Ecto neural progenitor cell (in vitro differentiated cells): ENCODE measurements at regions not wholly inside any gene's neighbourhood (a gene's known extent, or its start where the extent isn't known, plus 50 kb on each side); places are given as distances from the start of the nearest gene placed in this dataset.
"Not testable (repeated sequence)": the region's sequence is repeated elsewhere in the genome, so short reads cannot be mapped to it uniquely, and the experiment has no call there.

Source experiments
- DNase-seq: peaks from one replicate; pipeline ENCODE4 v3.0.0-alpha.2; 2018; ENCODE audit warnings: low spot score

DNA sequence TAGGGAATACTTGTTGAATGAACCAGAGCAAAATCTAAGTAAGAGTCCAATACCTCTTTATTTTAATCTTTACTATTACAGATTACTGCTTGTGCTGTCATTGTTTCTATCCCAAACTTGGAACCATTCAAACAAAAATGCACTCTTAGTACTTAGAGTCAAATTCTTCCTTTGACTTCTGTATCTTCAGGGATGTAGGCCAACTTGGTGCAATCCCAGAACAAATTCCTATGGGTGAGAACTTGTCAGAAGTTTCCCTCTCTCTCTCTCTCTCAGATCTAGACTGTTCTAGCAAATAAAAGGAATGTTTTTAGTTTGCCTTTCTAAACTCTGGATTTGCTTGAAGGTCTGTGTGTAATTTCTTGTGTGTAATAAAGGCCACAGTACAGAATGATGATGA is 329.0 kb upstream of the TMTC4 start:
- no peak for DNase-seq

DNA sequence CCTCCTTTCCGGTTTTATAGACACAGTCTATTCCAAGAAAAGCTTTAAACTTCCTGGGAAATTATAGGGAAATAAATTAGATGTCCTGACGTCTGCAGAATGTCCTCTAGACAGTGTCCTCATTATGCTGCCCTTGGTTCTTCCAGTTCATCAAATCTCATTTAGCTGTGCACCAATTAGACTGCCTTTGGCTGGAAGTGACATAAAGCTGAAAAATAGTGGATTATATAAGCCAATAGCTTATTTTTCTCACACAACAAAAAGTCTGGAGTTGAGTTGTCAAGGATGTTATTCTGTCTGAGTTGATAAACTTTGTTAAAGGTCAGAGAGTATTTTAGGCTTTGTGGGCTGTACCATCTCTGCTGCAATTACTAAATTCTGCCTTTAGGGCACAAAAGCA is 314.8 kb upstream of the TMTC4 start:
- DNase-seq, result no peak

DNA sequence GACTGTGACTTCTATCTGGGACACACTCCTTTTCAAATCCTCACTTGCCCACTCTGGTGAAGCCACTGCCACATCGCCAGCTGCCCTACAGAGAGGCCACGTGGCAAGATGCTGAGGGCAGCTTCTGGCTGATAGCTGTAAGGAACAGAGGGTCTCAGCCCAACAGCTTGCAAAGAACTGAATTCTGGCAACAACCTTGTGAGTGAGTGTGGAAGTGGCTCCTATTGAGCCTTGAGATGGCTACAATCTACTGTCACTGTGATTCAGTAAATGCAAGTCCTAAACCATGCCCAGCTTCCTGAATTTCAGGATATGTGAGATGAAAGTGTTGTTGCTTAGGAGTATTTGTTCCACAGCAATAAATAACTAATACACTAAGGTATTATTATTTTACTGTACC is 314.3 kb upstream of the TMTC4 start:
- DNase-seq, result no peak

DNA sequence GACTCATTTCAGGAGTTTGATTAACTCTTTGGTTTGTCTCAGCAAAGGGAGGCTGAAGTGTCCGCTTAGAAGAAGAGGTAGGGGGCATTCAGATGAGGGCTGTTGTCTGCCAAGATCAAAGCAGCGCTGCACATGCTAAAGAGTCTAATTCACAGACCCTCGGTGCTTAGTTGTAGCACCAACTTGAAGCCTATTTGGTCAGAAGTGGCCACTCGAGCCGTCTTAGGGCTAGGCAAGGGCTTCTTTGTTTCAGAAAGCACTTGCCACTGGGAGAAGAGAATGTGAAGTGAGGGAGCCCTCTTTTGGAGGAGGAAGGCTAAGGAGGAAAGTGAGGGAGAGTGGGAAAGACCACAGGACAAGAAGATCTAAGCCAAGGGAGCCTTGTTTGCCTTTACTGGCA is 313.4 kb upstream of the TMTC4 start:
- peak; percentile 48 for DNase-seq

DNA sequence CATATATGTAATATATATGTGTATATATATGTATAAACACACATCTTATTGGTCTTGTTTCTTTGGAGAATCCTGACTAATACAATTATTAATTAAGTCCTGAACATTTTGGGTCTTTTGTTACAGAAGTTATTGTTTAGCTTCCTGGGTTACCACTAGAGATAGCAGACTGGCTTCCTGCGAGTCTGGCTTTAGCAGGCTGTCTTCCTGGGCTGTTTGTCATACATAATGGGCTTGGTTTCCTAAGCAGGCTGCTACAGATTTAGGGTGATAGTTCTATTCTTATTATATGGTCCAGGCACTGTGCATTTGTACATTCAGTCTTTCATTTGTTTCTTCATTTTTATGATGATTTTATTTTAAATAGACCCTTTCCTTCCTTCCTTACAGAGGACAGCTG is 312.0 kb upstream of the TMTC4 start:
- no peak for DNase-seq

DNA sequence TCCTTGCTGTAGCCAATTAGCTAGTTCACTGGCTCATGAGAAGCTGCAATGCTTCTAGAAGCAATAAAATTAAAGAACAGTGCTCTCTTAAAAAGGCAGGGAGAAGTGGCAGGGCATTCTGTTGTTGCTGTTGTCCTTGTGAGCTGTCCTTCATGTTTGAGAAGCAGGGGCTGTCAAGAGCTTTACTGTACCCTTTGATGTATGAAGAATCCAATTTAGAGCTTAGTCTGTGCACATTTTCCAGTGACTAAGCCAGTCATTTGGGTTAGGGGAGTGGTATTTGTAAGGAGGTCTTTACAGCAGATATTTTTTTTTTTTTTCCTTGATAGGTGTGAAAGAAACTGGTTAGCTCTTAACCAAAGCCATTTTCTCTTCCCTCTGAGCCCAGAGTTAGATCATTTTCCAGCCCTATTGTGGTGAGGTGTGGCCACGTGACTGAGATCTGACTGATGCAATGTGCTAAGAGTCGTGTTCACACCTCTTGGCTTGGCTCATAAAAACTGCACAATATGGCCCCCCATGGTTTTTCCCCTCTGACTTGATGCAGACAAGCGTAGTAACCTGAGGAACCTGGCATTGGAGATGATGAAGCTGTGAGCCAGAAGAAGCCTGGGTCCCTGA is 309.6 kb upstream of the TMTC4 start:
- no peak for DNase-seq

DNA sequence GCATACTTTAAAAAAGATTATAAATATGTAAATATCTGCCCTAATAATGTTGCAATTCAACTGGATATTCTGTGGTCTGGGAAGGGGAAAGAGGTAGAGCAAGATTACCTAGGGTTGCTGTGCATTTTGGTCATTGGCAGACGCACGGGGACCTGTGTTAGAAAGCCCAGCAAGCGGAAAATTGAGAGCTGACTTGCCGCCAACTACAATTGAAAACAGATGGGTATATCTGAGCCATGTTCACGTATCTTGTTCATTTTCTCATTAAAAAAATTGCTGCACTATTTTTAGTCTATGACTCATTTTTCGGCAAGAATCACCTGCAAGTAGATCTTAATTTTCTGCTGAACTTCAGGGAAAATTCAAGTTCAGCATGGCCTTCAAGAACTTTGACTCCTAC is 308.5 kb upstream of the TMTC4 start:
- no peak for DNase-seq

DNA sequence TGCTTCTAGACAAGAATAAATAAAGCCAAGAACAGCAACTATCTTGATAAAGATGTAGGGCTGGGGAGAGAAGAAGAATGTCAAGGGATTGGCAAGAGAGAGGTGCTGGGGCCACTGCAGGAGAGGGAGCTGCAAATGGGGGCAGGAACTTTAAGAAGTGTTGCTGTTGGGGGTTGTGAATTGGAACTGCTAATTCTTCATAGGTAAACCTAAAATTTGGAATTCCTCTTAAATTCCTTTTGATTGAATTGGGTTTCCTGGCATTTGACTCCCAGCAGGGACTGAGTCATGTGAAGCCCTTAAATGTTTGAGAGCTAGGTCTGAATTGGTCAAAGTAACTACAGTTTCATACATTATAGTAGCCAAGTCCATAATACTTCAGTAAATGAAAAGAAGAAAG is 305.6 kb upstream of the TMTC4 start:
- no peak for DNase-seq

DNA sequence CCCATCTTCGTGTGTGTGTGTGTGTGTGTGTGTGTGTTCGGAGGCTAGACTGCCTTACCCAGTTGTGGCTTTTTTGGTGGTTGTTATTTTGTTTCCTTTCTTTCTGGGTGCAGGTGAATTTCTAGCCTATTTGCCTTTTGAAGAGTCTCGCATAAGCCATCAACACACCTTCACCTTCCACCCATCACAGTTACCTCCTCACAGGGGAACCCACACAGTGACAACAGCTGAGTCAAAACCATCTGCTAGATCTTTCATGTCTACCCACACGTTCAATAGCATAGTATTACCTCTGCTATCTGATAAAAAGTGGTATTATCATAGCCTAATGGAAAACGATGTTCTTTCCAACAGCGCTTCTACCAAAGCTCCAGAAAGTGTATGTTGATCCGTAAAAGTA is 303.2 kb upstream of the TMTC4 start:
- DNase-seq, result no peak

DNA sequence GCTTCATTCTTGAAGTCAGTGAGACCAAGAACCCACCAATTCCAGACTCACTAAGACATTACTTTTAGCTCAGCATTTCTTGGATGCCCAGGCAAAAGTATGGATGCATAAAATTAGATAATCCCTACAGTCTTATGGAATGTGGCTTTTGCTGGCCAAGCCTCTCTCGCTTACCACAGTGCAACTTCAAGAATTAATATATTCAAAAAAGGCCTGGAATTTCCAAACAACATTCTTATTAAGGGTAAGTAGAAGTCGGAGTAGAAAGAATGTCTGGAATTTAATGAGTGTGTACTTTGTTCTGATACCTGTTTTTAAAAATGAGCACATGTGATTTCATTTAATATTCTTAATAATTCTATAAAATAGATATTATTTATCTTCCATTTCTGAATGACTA is 302.4 kb upstream of the TMTC4 start:
- DNase-seq, result no peak

DNA sequence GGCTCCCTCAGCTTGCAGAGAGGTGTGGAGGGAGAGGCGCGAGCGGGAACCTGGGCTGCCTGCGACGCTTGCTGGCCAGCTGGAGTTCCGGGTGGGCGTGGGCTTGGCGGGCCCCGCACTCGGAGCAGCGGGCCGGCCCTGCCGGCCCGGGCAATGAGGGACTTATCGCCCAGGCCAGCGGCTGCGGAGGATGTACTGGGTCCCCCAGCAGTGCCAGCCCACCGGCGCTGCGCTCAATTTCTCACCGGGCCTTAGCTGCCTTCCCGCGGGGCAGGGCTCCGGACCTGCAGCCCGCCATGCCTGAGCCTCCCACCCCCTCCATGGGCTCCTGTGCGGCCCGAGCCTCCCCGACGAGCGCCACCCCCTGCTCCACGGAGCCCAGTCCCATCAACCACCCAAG is 301.1 kb upstream of the TMTC4 start:
- not testable (repeated sequence) for DNase-seq

DNA sequence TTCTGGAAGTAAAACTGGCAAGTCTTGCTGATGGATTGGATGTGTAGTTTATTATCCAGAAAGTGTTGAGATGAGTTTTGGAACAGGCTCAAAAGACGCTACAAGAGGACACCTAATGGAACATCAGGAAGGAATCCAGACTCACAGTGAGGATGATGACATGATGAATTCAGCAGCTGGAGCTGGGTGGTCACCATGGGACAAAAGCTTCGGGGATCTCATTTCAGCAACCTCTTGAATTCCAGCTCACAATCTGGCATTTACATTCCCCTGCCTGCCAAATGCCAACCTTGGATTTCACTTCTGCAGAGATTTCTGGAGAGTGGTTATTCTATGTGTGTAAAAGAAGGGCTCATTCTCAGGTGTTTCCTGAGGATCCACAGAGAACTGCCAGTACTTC is 288.0 kb upstream of the TMTC4 start:
- no peak for DNase-seq

DNA sequence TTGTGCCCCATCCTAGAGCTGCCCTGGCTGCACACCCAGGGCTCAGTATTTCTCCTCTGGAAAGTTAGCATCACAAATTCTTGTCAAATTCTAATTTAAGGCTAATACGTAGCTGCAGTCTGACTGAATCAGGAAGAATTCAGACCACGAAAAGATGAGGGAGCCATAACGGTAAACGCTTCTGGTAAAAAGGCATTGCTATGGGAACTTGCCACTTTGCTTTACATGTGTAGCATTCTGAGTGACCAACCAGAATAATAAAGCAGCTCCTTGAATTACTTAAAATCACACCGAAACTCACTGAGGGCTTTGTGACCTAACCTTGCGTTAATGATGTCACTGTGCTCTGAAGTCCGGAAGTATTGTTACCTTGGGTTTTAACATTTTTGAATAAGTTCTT is 286.6 kb upstream of the TMTC4 start:
- no peak for DNase-seq

DNA sequence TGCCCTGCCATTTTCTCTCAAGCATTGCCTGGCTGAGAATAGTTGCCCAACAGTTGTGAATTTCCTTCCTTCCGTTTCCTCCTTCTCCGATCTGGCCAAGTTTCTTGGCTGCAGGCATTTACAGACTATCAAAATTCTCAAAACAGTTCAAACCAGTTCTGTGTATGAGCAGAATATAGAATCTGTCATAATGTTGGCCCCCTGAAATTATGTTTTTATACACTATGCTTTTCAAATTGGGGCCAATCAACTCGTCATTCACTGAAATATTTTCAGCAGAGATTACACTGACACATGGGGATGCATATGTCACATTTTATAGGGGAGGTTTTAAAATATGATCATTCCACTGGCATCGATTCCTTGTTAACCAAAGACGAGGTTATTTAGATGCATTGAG is 284.2 kb upstream of the TMTC4 start:
- DNase-seq, result no peak

DNA sequence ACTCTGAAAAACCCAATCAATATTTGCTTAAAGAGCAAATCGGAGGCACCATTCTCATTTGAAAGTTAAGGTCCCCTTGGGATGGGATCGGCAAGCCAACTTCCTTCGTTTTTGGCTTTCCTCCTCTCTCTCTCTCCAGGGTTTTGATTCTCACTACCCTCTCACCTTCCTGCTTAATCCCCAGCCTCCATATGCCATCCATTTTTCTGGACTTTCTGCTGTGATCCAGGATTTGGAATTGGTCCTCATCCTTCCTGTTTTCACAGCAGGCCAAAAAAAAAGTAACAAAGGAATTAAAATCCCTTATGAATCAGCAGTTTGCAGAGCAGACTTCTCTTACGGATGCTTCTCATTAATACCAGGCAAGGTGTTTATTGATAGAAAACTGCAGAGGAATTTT is 283.1 kb upstream of the TMTC4 start:
- DNase-seq, result no peak

DNA sequence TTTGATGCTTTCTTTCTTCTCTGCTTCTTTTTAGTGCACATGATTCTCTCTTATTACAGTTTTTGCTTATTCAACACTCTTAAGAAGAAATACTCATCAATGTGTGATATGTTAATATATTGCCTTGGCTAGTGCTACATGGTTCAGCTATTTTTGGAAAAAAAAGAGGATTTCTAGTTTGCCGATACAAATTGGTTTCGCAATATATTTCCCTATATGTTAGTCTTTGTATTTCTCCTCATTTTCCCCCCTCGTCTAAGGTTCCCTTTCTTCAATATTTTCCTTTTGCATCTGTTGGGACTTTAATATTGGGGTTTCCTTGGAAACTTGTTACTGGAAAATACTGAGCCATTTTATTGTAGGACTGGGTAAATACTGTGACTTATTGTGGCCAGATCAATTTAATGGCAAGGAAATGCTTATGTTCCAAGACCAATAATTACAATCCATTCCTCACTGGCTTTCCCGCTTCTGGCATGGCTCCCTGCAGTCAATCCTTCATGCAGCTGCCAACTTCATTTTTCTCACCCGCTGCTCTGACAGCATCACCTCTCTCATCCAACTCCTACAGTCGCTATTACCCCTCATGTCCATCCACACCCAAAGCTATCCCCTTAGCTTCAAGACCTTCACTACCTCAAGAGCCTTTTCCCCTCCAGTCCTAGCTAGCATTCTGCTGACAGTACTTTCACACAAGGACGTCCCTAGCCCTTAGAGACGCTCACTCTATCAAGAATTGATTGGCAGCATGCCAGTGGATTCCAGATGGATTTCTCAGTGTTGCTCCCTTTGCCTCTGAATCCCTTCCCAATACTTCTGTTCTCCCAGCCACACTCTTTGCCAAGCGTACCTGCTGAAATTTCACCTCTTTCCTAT is 280.1 kb upstream of the TMTC4 start:
- DNase-seq, result no peak

DNA sequence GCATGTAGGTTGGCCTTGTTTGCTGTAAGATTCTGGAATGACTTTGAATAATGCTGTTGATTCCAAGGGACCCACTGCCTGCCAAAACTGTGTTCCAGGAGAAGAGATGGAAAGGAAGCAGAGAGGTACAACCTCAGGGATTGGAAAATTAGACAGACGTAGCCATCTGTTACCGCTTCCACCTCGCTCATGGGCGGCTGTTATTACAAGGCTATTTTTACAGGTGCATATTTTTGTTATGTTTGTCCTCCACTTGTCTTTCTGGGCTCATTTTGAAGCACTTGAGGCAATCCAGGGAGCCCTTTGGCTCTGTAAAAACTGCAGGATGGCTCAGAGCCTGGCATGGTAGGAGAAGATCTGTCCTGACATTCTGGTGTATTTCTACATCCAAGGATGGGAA is 276.4 kb upstream of the TMTC4 start:
- no peak for DNase-seq

DNA sequence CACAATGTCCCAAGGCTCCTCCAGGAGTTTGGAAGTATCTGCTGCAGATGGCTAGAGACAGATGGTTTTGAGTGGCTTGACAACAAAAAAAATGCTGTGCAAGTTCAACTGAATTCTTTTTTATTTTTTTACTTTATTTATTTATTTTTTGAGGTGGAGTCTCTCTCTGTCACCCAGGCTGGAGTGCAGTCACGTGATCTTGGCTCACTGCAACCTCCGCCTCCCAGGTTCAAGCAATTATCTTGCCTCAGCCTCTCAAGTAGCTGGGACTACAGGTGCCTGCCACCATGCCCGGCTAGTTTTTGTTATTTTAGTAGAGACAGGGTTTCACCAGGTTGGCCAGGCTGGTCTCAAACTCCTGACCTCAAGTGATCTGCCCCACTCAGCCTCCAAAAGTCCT is 274.3 kb upstream of the TMTC4 start:
- DNase-seq, result not testable (repeated sequence)

DNA sequence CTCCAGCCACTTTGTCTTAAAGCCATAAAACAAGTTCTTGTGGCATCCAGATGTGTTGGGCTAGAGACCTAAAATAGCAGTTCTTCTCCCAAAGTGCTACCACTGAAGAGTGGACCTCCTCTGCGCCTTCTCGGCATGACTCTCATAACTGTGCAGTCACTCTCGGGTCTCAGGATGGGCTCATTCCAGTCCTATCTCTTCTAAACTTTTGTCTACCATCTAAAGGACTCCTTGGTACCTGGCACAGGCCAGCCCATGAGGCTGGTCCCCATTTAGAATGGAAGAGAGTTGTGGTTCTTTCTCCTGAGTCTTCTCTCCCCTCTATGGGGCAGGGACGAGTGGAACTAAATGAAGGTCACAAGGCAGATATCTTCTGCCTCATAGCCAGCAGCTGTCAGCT is 272.0 kb upstream of the TMTC4 start:
- DNase-seq, result no peak

DNA sequence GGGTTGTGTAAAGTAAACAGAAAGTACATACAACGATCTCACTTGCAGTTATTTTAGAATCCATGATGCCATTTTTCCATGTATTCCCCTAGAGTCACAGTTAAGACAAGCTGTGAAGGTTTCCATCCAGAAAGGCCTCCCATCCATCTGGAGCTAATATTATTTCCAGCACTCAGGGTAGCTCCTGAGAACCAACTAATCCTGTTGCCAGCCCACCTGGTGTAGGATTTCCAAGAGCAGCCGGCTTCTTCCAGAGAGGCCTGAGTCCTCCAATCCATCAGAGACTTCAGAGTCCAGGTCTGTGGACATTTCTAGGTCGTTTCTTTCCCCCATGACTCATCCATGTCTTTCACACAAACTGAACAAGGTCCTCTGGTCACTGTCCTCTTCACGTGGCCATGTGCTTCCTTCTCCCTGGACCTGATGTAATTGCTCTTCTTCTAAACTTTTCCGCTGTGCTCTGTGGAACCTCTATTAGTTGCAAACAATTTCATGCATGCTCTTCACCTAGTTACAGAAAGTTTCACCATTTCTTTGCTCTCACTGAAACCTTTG is 270.3 kb upstream of the TMTC4 start:
- no peak for DNase-seq

DNA sequence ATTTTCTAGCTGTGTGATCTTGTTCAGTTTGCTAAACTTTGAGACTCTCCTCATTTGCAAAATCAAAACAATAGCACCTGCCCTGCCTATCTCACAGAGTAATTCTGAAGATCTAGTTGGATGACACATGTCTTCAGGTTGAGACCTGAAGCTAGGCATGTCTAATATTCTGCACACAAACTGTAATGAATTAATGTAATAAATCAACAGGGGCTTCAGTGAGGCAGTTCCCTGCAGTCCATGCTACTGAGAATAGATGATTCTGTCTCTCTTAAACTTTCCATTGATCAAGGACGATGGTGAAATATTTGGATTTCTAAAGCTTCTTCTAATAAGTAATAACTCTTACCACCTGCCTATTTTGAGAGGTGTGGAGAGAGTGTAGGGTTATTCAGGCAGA is 268.1 kb upstream of the TMTC4 start:
- no peak for DNase-seq

DNA sequence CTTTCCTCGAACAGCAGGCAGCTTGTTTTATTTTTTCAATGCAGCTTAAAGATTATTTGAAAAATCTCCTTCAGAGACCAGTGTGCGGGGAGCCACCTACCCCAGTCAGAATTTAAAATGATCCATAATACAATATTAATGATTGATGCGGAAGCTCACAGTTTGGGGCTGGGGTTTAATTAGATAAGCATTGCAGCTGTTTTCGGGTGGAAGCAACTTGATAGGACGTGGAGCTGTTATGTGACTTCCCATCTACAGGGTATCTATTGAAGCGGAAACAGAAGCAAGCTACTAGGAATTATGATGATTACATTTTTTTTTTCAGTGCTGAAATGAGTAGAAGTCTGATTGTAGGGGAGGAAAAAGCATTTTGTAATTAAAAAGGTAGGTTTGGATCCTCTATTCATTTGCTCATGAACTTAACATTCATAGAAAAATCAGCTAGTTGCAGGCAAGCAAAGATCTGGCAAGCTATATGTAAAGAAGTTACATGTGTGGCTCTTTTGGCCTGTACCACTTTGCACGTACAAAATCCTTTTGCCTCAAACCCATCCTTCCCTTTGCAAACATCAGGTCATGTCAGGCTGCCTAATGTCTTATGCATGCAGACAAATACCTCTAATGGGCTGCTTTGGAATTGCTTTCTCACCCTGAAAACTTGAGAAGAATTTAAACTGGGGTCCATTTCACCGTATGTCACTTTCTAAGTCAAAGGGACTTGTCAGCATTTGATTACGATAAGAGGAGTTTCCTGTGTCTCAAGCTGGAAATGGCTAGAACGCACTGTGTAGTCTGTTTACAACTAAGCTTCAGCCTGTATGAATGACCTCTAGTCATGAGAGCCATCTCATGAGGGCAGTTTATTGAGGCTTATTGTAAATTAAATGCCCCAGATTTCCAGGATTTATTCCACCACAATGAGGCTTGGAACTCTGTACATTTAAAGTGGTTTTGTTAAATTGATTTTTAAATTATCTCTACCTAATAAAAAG is 267.1 kb upstream of the TMTC4 start:
- no peak for DNase-seq
